ENCODE measurements at regions not wholly inside any gene's neighbourhood (a gene's known extent, or its start where the extent isn't known, plus 50 kb on each side); places are given as distances from the start of the nearest gene placed in this dataset.

GRCh38 chr4:3680656-3681055 is 85.5 kb upstream of the ADRA2C start:
- Histone ChIP-seq H3K4me3 (ENCODE audit: low read depth, low read length) (no peak overlapping the region), H3K27me3 (ENCODE audit: control insufficient read depth, insufficient read depth, low read length) (no peaks in the 10 kb centered on the region), H3K36me3 (ENCODE audit: control insufficient read depth, insufficient read depth, low read length) (no peaks in the 10 kb centered on the region)
- FAIRE-seq (no peak), DNase-seq (ENCODE audit: low read depth) (no peak)
- TF ChIP-seq CTCF (IDR thresholded peaks at IDR 0.05; ENCODE audit: insufficient read depth, low read length, severe bottlenecking), result no peak

DNA sequence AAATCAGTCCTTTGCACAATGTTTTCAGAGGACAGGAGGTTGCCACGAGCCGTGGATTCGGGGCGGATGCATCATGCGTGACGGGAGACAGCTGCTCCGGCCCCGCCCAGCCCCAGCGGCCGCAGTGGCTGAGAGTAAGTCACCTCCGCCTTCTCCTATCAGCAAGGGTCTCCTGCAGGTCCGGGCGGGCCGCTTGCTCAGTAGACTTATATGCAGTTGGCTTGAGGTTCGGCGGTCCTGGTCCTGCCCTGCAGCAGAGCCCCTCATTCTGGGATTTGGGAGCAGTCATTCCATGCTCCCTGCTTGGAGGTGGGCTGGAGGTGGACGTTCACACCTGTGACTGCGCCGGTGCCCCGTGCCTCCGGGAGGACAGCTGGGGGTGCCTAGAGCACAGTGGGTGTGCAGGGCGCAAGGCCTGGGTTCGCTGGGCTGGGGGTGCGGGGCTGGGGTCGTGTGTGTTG is 86.3 kb upstream of the ADRA2C start:
- Histone ChIP-seq H3K27me3 (ENCODE audit: control insufficient read depth, insufficient read depth, low read length) (no peaks in the 10 kb centered on the region), H3K4me3 (ENCODE audit: low read depth, low read length) (no peak overlapping the region), H3K36me3 (ENCODE audit: control insufficient read depth, insufficient read depth, low read length) (no peaks in the 10 kb centered on the region)
- DNase-seq (ENCODE audit: low read depth) (no peak), FAIRE-seq (no peak)
- no peak for TF ChIP-seq CTCF (IDR thresholded peaks at IDR 0.05; ENCODE audit: insufficient read depth, low read length, severe bottlenecking)

GRCh38 chr4:3679071-3679825 is 86.9 kb upstream of the ADRA2C start:
- H3K36me3 ChIP-seq (ENCODE audit: control insufficient read depth, insufficient read depth, low read length), result no peaks in the 10 kb centered on the region
- FAIRE-seq (no peak), DNase-seq (ENCODE audit: low read depth) (no peak)
- H3K4me3 ChIP-seq (ENCODE audit: low read depth, low read length), result no peak overlapping the region
- no peaks in the 10 kb centered on the region for H3K27me3 ChIP-seq (ENCODE audit: control insufficient read depth, insufficient read depth, low read length)
- TF ChIP-seq CTCF (IDR thresholded peaks at IDR 0.05; ENCODE audit: insufficient read depth, low read length, severe bottlenecking), result no peak

- Histone ChIP-seq H3K36me3 (ENCODE audit: control insufficient read depth, insufficient read depth, low read length) (no peaks in the 10 kb centered on the region), H3K27me3 (ENCODE audit: control insufficient read depth, insufficient read depth, low read length) (no peaks in the 10 kb centered on the region), H3K4me3 (ENCODE audit: low read depth, low read length) (no peak overlapping the region)
- no peak for FAIRE-seq
- TF ChIP-seq CTCF (IDR thresholded peaks at IDR 0.05; ENCODE audit: insufficient read depth, low read length, severe bottlenecking), result no peak
- DNase-seq (ENCODE audit: low read depth), result no peak
These were observed 88.5 kb upstream of the ADRA2C start for GRCh38 chr4:3677748-3678070.

- FAIRE-seq (no peak), DNase-seq (ENCODE audit: low read depth) (no peak)
- no peaks in the 10 kb centered on the region for H3K36me3 ChIP-seq (ENCODE audit: control insufficient read depth, insufficient read depth, low read length)
- no peak overlapping the region for H3K4me3 ChIP-seq (ENCODE audit: low read depth, low read length)
- TF ChIP-seq CTCF (IDR thresholded peaks at IDR 0.05; ENCODE audit: insufficient read depth, low read length, severe bottlenecking), result no peak
- H3K27me3 ChIP-seq (ENCODE audit: control insufficient read depth, insufficient read depth, low read length), result no peaks in the 10 kb centered on the region
These were observed 89.1 kb upstream of the ADRA2C start for GRCh38 chr4:3676907-3677747.

All from bronchial epithelial cell (primary cell).